ENCODE measurements at regions not wholly inside any gene's neighbourhood (a gene's known extent, or its start where the extent isn't known, plus 50 kb on each side); places are given as distances from the start of the nearest gene placed in this dataset.

DNA sequence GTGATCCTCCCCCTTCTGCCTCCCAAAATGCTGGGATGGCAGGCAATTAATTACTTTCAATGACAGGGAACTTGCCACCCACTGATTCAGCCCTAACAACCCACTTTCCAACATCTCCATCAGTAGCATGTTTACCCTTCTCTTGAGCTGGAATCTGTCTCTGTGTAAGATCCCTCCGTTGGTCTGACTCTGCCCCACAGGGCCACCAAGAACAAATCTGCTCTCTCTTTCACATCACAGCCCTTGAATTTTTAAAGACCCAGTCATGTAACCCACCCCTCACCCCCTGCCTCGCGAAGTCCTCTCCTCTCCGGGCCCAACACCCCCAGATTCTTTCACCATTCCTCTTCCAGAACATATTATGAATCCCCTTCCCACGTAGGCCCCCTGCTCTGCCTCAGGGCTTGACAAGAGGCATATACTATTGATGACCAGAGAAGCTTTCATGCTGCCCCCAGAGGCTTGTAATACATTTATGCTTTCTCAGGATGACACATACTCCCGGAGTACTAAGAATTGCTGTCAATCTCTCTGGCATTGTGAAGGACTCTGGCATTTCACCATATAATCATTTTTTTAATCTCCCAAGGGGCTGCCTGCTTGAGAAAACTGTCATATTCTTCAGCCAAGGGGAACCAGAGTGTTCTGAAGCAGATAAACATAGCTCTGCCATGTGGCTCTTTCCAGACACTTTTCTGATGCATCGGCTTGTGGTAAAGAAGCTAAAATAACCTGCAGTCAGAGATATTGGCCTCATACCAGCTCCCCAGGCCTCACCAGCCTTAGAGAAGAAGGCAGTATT is 179.2 kb upstream of the AUTS2 start:
- Histone ChIP-seq H3K27me3 (replicated peaks in 1 of 4; ENCODE audit: control insufficient read depth in 3 of 4, extremely low read depth in 1 of 4, insufficient read depth in 3 of 4, low read length in 3 of 4) (no peaks in the 10 kb centered on the region), H3K4me1 (replicated peaks in 1 of 4; ENCODE audit: control insufficient read depth in 3 of 4, insufficient read depth in 4 of 4, low read length in 3 of 4) (no peaks in the 10 kb centered on the region), H3K4me2 (ENCODE audit: insufficient read depth in 1 of 2, low read depth in 2 of 2, low read length in 2 of 2) (no peak overlapping the region), H4K5ac (ENCODE audit: insufficient read length, low read depth, low read length) (no peak overlapping the region), H2BK12ac (ENCODE audit: low read depth, low read length) (no peak overlapping the region), H4K8ac (ENCODE audit: extremely low read depth, insufficient read depth, low read length) (no peak overlapping the region), H3K36me3 (ENCODE audit: control insufficient read depth in 2 of 4, insufficient read depth in 4 of 4, low read length in 3 of 4) (no peaks in the 10 kb centered on the region), H3K4ac (replicated peaks; ENCODE audit: insufficient read length, low read depth, low read length) (no peak overlapping the region), H2AFZ (ENCODE audit: low read length) (no peak overlapping the region), H2AK5ac (ENCODE audit: low read depth, low read length) (no peak overlapping the region), H2BK20ac (ENCODE audit: low read length) (no peak overlapping the region), H4K20me1 (replicated peaks in 1 of 2; ENCODE audit: control insufficient read depth in 1 of 2, insufficient read depth in 2 of 2, low read length in 2 of 2) (no peaks in the 10 kb centered on the region), H3K9me3 (ENCODE audit: insufficient read depth in 2 of 2, low read depth in 1 of 2, low read length in 1 of 2) (no peaks in the 10 kb centered on the region), H3K79me1 (ENCODE audit: low read depth, low read length) (no peaks in the 10 kb centered on the region), H4K91ac (replicated peaks; ENCODE audit: insufficient read length, low read length) (no peak overlapping the region), H2BK5ac (ENCODE audit: low read depth, low read length) (no peak overlapping the region), H3K4me3 (ENCODE audit: extremely low read depth in 1 of 4, insufficient read depth in 2 of 4, low read depth in 3 of 4, low read length in 4 of 4) (no peak overlapping the region), H3K18ac (ENCODE audit: extremely low read depth, low read length) (no peak overlapping the region), H3K9ac (replicated peaks in 1 of 4; ENCODE audit: extremely low read depth in 1 of 4, low read depth in 3 of 4, low read length in 3 of 4) (no peak overlapping the region), H2BK120ac (replicated peaks; ENCODE audit: low read depth, low read length) (no peak overlapping the region), H3K23me2 (ENCODE audit: low read depth, low read length) (no peaks in the 10 kb centered on the region), H2BK15ac (ENCODE audit: low read length) (no peak overlapping the region), H3K56ac (replicated peaks; ENCODE audit: insufficient read length, low read depth, low read length) (no peak overlapping the region), H3K79me2 (ENCODE audit: control insufficient read depth in 1 of 2, insufficient read depth in 2 of 2, low read length in 2 of 2) (no peaks in the 10 kb centered on the region), H3K14ac (ENCODE audit: insufficient read length) (no peak overlapping the region), H3K27ac (ENCODE audit: low read depth, low read length) (no peak overlapping the region), H3K23ac (ENCODE audit: insufficient read length) (no peak overlapping the region)
- WGBS, 2 experiments (ENCODE audit: extremely low coverage in 1 of 2, insufficient coverage in 1 of 2, insufficient read length in 1 of 2, insufficient replicate concordance in 2 of 2, low coverage in 1 of 2, low lambda C conversion rate in 2 of 2, missing lambda C conversion rate in 1 of 2), result 92% methylated on average over 7 of the region's 7 CpGs; no CpG with 5 or more reads in 1 of the 2 experiments
- CTCF ChIA-PET (ENCODE audit: partially characterized antibody), result no interaction called here
- POLR2A ChIA-PET (ENCODE audit: partially characterized antibody), result no interaction called here
- FAIRE-seq (no peak), DNase-seq (ENCODE audit: low read depth in 1 of 2, low spot score in 2 of 2) (no peak)
- no peak for TF ChIP-seq KDM1A (IDR thresholded peaks at IDR 0.05; ENCODE audit: borderline replicate concordance, low read length)
- no peak for TF ChIP-seq YY1 (IDR thresholded peaks at IDR 0.05; ENCODE audit: low read depth, low read length)
- no peak for TF ChIP-seq RAD21 (IDR thresholded peaks at IDR 0.05 in 1 of 2, conservative IDR thresholded peaks at IDR 0.05 in 1 of 2; ENCODE audit: low read depth in 2 of 2, low read length in 2 of 2)
- TF ChIP-seq CREB1 (IDR thresholded peaks at IDR 0.05), result no peak
- TF ChIP-seq MAFK (IDR thresholded peaks at IDR 0.05; ENCODE audit: low read depth, low read length), result no peak
- TF ChIP-seq CBX8 (IDR thresholded peaks at IDR 0.05; ENCODE audit: borderline replicate concordance, low read depth, low read length), result no peak
- TF ChIP-seq POLR2A (IDR thresholded peaks at IDR 0.05; ENCODE audit: control extremely low read depth in 1 of 2, low read depth in 2 of 2, low read length in 2 of 2), result no peak
- TF ChIP-seq, protein P1, sequence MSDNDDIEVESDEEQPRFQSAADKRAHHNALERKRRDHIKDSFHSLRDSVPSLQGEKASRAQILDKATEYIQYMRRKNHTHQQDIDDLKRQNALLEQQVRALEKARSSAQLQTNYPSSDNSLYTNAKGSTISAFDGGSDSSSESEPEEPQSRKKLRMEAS (IDR thresholded peaks at IDR 0.05), result no peak
- no peak for TF ChIP-seq SP1 (IDR thresholded peaks at IDR 0.05; ENCODE audit: low read depth, low read length)
- TF ChIP-seq, protein P2, sequence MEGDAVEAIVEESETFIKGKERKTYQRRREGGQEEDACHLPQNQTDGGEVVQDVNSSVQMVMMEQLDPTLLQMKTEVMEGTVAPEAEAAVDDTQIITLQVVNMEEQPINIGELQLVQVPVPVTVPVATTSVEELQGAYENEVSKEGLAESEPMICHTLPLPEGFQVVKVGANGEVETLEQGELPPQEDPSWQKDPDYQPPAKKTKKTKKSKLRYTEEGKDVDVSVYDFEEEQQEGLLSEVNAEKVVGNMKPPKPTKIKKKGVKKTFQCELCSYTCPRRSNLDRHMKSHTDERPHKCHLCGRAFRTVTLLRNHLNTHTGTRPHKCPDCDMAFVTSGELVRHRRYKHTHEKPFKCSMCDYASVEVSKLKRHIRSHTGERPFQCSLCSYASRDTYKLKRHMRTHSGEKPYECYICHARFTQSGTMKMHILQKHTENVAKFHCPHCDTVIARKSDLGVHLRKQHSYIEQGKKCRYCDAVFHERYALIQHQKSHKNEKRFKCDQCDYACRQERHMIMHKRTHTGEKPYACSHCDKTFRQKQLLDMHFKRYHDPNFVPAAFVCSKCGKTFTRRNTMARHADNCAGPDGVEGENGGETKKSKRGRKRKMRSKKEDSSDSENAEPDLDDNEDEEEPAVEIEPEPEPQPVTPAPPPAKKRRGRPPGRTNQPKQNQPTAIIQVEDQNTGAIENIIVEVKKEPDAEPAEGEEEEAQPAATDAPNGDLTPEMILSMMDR (IDR thresholded peaks at IDR 0.05; ENCODE audit: control extremely low read depth in 1 of 3, insufficient read depth in 1 of 3, low read depth in 1 of 3, low read length in 3 of 3), result no peak
- no peak for TF ChIP-seq TEAD4 (IDR thresholded peaks at IDR 0.05; ENCODE audit: low read depth, low read length)
- no peak for TF ChIP-seq CHD2 (IDR thresholded peaks at IDR 0.05; ENCODE audit: low read length)

All from H1 (cell line).